Bronchial epithelial cell (primary cell): ENCODE measurements at regions not wholly inside any gene's neighbourhood (a gene's known extent, or its start where the extent isn't known, plus 50 kb on each side); places are given as distances from the start of the nearest gene placed in this dataset.
A peak's percentile ranks its signal among the peaks of the same experiment; 100 is the strongest.

Experiments used
- DNase-seq: peaks from one replicate; pipeline ENCODE4 v3.0.0-alpha.2; 2010; ENCODE audit warnings: low read depth
- FAIRE-seq: peaks from 2 replicates; lab custom pipeline; 2011; peaks lifted over from hg19 to GRCh38; lab: Jason Lieb, UNC
- H3K27me3 ChIP-seq: 2 replicates; pipeline ENCODE4 v1.5.1; 2011; ENCODE audit warnings: low read length; ENCODE audit not compliant: control insufficient read depth, insufficient read depth
- H3K36me3 ChIP-seq: 2 replicates; pipeline ENCODE4 v1.5.1; 2011; ENCODE audit warnings: low read length; ENCODE audit not compliant: control insufficient read depth, insufficient read depth
- H3K4me3 ChIP-seq: 2 replicates; pipeline ENCODE4 v1.5.1; 2011; ENCODE audit warnings: mild to moderate bottlenecking, low read depth, low read length, control low read depth
- TF ChIP-seq, protein P1 (sequence below): IDR thresholded peaks from 2 replicates; pipeline ENCODE4 v1.5.1; 2011; ENCODE audit warnings: mild to moderate bottlenecking, moderate library complexity, low read length, control low read depth, inconsistent platforms; ENCODE audit not compliant: insufficient read depth, severe bottlenecking

GRCh38 chr3:106078635-106079034, 209.8 kb upstream of the CBLB start:
- FAIRE-seq (no peak), DNase-seq (no peak)
- H3K4me3 ChIP-seq, result no peak overlapping the region
- TF ChIP-seq, protein P1, sequence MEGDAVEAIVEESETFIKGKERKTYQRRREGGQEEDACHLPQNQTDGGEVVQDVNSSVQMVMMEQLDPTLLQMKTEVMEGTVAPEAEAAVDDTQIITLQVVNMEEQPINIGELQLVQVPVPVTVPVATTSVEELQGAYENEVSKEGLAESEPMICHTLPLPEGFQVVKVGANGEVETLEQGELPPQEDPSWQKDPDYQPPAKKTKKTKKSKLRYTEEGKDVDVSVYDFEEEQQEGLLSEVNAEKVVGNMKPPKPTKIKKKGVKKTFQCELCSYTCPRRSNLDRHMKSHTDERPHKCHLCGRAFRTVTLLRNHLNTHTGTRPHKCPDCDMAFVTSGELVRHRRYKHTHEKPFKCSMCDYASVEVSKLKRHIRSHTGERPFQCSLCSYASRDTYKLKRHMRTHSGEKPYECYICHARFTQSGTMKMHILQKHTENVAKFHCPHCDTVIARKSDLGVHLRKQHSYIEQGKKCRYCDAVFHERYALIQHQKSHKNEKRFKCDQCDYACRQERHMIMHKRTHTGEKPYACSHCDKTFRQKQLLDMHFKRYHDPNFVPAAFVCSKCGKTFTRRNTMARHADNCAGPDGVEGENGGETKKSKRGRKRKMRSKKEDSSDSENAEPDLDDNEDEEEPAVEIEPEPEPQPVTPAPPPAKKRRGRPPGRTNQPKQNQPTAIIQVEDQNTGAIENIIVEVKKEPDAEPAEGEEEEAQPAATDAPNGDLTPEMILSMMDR, result no peak
- H3K27me3 ChIP-seq, result no peaks in the 10 kb centered on the region
- H3K36me3 ChIP-seq, result no peaks in the 10 kb centered on the region

DNA sequence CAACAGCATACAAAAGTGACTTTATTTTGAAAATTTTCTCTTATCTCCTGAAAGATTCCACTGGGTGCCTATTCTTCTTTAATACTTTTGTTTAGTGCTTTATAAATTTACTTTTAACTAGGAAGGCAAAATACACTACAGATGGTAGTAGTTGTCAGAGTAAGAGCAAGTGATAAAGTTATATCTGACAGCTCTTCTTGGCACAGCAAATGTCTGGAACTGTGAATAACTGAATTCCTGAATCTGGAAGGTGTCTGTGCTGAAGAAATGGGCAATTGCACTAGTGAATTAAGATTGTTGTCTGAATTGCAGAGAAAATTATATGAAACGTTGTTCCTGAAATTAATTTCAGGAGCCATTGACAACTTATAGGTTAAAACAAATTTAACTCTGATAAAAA, 213.8 kb upstream of the CBLB start:
- no peak for FAIRE-seq

GRCh38 chr3:106083207-106083606, 214.4 kb upstream of the CBLB start:
- no peak for DNase-seq

More for the DNA sequence above, 213.8 kb upstream of the CBLB start:
- TF ChIP-seq, protein P1, result no peak
- Histone ChIP-seq H3K36me3 (no peaks in the 10 kb centered on the region), H3K4me3 (no peak overlapping the region), H3K27me3 (no peaks in the 10 kb centered on the region)
- no peak for DNase-seq

GRCh38 chr3:106083854-106084253, 215.0 kb upstream of the CBLB start:
- no peak for FAIRE-seq
- TF ChIP-seq, protein P1, result no peak
- no peaks in the 10 kb centered on the region for H3K36me3 ChIP-seq

More at GRCh38 chr3:106083207-106083606, 214.4 kb upstream of the CBLB start:
- TF ChIP-seq, protein P1, result no peak
- Histone ChIP-seq H3K4me3 (no peak overlapping the region), H3K27me3 (no peaks in the 10 kb centered on the region), H3K36me3 (no peaks in the 10 kb centered on the region)
- FAIRE-seq, result no peak

DNA sequence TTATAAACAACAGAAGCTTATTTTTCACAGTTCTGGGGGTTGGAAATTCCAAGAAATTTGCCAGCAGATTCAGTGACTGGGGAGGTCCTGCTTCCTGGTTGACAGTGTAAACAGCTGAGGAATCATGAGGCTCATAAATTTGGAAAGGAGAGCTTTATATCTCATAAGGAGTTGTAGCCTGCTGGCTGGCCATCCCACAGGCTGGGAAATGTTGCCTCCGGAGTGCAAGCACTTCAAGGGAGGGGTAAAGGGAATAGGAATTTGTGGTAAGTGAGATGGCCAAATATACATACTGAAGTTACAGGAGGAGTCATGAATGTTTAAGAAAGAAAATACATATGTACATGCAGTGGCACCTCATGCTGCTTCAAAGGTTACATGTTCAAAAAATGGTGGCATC, 217.2 kb upstream of the CBLB start:
- no peak overlapping the region for H3K4me3 ChIP-seq
- FAIRE-seq (no peak), DNase-seq (no peak)
- H3K27me3 ChIP-seq, result no peaks in the 10 kb centered on the region
- TF ChIP-seq, protein P1, result no peak
- H3K36me3 ChIP-seq, result no peaks in the 10 kb centered on the region

More at GRCh38 chr3:106083854-106084253, 215.0 kb upstream of the CBLB start:
- DNase-seq, result no peak
- H3K27me3 ChIP-seq, result no peaks in the 10 kb centered on the region
- no peak overlapping the region for H3K4me3 ChIP-seq

- no peaks in the 10 kb centered on the region for H3K36me3 ChIP-seq
- DNase-seq, result peak; percentile 16
- no peaks in the 10 kb centered on the region for H3K27me3 ChIP-seq
- FAIRE-seq, result no peak
- TF ChIP-seq, protein P1, result no peak
- H3K4me3 ChIP-seq, result no peak overlapping the region
Measured at GRCh38 chr3:106086636-106087035, 217.8 kb upstream of the CBLB start.
